Activated CD4-positive, alpha-beta T cell treated with anti-CD3 and anti-CD28 coated beads, Interleukin-10, Interleukin-2, amounts not matched to agents 100 ng/mL and 50 ng/mL, durations not matched to agents 16 hours and 8 hours (primary cell): ENCODE measurements at regions not wholly inside any gene's neighbourhood (a gene's known extent, or its start where the extent isn't known, plus 50 kb on each side); places are given as distances from the start of the nearest gene placed in this dataset.

Experiments
- DNase-seq: peaks from one replicate; pipeline ENCODE4 v3.0.0-alpha.2; 2020

- DNase-seq, result no peak
Measured at GRCh38 chr5:118778941-118779340, 209.4 kb downstream of the DTWD2 start.

- DNase-seq, result no peak
Measured at GRCh38 chr5:118777189-118777736, 211.1 kb downstream of the DTWD2 start.

DNA sequence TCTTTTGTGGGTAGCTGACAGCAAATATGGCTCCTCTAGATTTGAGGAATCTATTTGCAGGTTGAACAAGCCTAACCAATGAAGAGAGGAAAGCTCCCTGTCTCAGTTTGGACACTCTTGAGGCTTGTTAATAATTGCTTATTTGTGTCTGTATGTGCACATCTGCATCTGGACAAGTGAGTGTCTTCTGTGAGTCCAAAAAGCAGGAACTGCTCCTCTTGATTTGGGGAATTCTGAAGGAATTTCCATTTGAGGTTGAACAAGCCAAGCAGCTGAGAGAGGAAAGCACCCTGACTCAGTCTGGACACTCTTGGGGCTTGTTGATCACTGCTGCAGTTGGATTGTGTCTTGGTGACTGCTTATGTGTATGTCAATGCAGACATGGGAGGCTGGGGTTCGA lies 211.6 kb downstream of the DTWD2 start:
- no peak for DNase-seq

GRCh38 chr5:118775790-118776499 lies 212.4 kb downstream of the DTWD2 start:
- no peak for DNase-seq

- DNase-seq, result no peak
Measured at GRCh38 chr5:118768607-118769175, 219.7 kb downstream of the DTWD2 start.

DNA sequence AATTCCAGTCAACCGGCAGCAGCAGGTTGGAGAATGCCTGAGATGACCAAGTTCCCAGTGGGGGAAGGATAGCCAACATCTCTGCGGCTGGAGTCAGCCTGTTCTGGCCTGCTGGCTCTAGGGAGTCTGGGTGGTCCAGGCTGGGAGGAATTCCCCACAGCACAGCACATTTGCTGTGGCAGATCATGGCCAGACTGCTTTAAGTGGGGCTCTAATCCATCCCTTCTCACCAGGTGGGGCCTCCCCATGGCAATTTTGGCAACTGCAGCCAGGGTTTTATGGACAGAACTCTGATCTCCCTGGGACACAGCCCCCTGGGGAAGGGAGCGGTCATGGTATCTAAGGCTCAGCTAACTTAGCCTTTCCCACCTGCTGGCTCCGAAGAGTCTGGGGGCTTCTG lies 226.1 kb downstream of the DTWD2 start:
- no peak for DNase-seq

DNA sequence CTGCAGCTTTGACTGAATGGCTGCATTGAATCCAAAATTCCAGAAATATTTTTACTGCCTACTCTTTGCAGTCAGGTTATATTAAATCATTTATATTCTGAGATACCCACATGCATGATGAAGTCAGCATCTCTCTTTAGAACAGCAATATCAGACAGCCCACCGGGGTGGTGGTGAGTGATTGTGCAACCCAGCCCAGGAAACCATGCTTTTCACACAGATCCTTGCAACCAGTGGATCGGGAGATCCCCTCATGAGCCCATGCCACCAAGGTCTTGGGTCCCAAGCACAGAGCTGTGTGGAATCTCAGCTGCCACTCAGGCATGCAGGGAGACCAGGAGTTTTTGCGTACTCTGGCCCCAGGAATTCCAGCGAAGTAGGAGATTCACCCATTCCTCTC lies 226.5 kb downstream of the DTWD2 start:
- no peak for DNase-seq

DNA sequence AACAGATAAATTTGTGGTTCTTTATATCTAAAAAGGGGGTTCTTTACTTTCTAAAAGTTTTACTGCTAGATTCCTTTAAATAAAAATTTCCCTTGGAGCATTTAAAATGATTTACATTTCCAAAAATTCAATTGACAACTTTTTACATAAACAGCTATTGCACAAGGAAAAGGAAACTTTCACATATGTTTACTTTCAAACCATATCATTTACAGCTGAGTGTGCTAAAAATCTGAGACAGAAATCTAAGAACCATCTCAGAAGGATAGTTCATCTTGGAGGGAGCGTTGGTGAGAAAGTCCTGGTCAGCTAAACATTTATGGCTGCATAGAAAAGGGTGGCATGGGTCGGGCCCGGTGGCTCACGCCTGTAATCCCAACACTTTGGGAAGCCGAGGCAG lies 235.4 kb downstream of the DTWD2 start:
- DNase-seq, result no peak

DNA sequence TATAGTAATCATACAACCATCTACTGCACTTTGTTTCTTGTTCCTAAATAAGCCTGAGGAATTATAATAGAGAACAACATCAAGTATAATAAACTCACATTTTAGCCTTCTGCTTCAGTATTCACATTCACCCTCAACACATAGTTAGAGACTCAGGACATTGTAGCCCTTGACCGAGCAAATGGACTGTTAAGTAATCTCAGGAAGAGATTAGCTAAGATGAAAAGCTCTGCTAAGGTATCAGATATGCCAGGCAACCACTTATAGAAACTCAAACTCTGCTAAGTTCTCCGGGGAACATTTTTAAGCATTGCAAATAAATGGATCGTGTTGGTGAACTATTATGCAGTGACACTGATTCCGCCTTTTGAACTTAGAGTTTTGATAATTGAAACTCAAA lies 252.0 kb downstream of the DTWD2 start:
- DNase-seq, result no peak

- no peak for DNase-seq
Measured at GRCh38 chr5:118733394-118733793, 255.0 kb downstream of the DTWD2 start.

DNA sequence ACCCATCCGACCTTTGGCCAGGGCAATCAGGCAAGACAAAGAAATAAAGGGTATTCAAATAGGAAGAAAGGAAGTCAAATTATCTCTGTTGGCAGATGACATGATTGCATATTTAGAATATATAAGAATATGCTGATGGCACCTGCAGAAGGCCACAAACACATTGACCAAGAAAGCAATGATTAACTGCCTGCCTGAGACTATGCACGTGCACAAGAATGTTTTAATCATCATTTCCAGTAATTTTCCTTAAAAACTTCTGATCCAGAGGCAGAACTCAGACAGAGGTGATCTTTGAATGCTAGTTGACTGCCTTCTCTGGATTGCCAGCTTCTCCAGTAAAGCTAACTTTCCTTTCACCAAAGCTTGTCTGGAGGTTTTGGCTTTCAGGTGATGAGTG lies 260.2 kb downstream of the DTWD2 start:
- no peak for DNase-seq

DNA sequence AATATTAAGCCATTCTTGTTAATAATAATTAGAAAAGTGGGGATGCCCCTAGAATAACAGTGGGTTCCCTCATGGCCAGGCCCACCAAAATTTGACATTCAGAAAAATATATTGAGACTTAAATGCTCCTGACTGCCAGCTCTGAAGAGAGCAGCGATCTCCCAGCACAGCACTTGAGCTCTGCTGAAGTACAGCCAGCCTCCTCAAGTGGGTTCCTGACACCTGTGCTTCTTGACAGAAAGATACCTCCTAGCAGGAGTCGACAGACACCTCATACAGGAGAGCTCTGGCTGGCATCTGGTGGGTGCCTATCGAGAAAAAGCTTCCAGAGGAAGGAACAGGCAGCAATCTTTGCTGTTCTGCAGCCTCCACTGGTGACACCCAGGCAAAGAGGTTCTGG lies 261.5 kb downstream of the DTWD2 start:
- DNase-seq, result no peak

DNA sequence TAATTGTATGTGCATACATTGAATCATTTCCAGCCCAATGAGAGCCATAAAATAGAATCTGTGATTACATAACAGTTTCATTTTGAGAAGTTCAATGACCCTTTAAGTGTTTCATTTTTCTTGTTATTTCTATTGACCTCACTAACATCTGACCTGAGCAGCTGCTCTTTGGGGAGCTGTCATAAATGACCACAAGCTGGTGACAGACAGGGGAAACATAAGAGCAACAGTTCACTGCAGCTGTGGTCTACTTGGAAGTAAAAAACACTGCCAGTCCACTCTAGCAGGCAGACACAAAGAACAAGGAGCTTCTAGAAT lies 265.4 kb downstream of the DTWD2 start:
- no peak for DNase-seq

GRCh38 chr5:118722122-118723020 lies 266.0 kb downstream of the DTWD2 start:
- DNase-seq, result no peak

- no peak for DNase-seq
Measured at GRCh38 chr5:118711727-118712126, 276.6 kb downstream of the DTWD2 start.

DNA sequence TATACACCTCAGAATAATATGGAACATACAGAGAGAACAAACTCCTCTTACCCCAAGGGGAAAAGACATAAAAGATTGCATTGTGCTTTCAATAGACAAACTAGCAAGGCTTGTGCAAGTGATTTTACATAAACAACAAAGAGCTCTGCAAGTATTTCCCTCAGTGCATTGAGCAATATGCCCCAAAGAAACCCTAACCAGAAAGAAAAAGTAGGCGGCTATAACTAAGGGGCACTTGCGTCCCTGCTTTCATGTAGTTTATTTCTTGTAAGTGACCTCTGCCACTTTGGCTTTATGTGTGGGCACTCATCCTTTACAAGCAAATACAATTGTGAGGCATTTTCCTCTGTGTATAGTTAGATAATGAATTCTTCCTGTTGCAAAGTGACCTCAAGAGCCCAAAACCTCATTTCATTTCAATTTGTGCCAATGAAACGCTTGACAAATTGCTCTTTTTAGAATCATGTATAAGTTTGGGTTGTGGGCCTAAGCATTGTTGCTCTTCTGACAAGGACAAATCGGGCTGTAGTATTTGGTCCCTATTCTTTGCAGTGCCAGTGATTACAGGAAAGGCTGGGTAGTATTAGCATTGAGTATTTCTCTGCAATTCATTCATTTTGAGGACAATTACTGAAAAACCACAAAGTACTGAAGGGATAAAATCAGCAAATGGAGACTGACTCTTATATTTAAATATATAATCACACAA lies 282.2 kb downstream of the DTWD2 start:
- DNase-seq, result no peak

GRCh38 chr5:118703241-118703640 lies 285.1 kb downstream of the DTWD2 start:
- DNase-seq, result no peak

DNA sequence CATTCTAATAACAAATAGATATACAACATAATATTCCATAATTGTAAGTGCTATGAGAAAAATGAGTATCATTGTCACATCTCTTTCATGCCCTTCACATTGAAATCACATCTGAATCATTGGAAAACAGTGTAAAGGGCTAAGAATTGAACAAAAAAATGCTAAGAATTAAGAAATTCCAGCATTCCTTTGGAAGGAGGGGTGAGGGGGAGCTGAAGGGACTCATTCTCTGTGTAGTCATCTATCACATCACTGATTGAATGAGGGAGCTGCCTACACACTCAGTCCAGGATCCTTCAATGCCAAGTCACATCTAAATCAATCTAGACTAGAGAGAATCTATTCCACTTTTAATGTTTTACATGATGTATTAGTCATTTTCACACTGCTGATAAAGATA lies 286.6 kb downstream of the DTWD2 start:
- DNase-seq, result no peak

GRCh38 chr5:118700510-118700909 lies 287.8 kb downstream of the DTWD2 start:
- DNase-seq, result no peak

DNA sequence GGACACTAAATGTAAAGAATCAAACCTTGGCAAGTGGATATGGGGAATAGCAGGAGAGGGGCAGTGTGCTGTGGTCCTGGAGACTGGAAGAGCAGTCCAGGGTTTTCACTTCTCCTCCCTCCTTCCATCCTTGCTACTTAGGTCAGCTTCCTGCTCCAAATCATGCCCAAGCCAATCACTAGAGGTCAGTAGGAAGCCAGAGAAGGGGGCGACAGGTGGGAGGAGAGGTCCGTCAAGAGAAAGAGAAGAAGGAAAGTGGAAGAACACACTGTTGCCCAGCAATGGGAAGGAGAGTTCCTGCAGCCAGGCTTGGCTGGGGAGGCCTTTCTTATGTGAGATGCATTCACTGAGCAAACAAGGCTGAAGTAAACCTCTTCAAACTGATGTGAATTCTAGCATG lies 289.6 kb downstream of the DTWD2 start:
- no peak for DNase-seq

GRCh38 chr5:118696076-118696475 lies 292.3 kb downstream of the DTWD2 start:
- DNase-seq, result no peak

GRCh38 chr5:118692811-118693342 lies 295.5 kb downstream of the DTWD2 start:
- no peak for DNase-seq
